HG03159 (cell line): ENCODE measurements at regions not wholly inside any gene's neighbourhood (a gene's known extent, or its start where the extent isn't known, plus 50 kb on each side); places are given as distances from the start of the nearest gene placed in this dataset.

Source experiments
- ATAC-seq: cut with Tn5 transposase; IDR thresholded peaks from one replicate; pipeline ENCODE4 v1.9.1; 2021; ENCODE audit warnings: mild to moderate bottlenecking, moderate library complexity; ENCODE audit not compliant: unreplicated experiment

DNA sequence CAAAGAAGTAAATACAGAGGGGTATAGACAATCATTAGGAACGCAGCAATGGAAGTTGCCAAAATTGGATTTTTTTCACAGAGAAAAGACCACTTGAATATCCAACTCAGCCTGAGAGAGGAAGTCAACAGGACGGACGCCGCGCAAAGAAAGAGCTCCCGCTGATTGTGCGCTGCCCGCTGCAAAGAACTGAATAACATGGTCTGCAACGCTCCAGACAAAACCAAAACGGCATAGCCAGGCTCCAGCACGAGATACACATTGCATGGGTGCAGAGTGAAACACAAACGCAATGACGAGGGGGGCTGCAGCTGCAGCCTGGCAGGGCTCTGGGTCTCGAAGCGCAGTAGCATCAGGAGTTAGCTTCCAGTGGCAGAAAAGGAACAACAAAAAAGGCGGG lies 113.9 kb upstream of the MGMT start:
- ATAC-seq: no peak

DNA sequence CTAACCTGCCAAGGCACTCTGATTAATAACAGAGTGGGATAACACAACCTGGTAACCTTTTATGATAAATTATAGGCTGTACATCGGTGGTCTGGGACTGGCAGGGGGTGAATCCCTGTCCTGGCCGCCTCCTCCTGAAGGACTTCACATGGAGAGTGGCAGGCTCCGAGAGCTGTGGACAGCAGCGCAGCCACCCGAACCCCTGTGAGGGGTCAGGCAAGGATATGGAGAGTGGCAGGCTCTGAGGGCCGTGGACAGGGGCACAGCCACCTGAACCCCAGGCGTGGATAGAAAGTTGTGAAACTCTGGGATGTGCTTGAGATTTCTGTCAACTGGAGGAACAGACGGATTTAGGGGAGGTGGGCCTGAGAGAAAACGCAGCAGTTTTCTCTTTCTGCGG lies 107.0 kb upstream of the MGMT start:
- ATAC-seq: no peak

DNA sequence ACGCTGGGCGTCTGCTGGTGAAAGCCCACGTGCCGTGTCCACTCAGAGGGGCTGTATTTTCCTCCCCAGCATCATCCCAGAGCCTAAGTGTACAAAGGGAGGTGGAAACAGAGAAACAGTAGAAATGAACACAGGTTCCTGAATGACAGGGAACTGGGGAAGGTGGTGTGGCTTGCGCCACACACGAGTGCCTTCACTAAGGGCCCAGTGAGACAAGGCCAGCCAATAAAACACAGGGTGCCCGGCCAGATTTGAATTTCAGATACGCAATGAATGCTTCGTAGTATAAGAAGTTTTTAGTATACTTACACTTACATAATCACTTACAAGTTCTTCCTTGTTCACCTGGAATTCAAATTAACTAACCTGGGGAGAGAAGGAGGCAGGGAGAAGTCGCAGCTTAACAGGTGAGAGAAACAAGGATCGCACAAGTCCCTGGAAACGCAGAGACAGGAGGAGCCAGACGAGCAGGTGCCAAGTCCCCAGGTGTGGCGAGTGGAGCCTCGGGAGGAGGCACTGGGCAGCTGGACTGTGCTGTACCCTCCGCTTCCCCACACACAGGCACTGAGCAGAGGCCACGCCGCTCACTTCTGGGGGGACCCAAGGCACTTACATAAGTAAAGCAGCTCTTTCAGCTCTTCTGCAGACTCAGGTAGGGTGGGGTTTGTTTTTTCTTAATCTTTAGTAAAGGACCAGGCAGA lies 105.2 kb upstream of the MGMT start:
- no peak for ATAC-seq

DNA sequence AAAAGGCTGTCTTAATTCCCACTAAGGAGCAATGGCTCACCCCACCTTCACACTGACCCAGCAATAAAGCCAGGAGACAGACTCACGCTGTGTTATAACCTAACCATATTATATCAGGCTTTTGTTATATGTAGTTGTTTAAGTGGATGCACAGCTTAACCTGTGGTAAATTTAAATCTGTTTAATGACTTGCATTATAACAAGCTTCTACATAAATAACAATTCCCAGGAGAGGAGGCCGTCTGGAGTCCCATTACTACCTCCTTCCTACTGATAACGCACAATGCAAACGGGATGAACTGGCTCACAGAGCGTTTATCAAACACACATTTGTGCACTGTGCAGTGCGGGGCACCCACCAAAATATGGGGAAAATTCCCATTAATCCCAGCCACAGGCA lies 102.1 kb upstream of the MGMT start:
- ATAC-seq: no peak

DNA sequence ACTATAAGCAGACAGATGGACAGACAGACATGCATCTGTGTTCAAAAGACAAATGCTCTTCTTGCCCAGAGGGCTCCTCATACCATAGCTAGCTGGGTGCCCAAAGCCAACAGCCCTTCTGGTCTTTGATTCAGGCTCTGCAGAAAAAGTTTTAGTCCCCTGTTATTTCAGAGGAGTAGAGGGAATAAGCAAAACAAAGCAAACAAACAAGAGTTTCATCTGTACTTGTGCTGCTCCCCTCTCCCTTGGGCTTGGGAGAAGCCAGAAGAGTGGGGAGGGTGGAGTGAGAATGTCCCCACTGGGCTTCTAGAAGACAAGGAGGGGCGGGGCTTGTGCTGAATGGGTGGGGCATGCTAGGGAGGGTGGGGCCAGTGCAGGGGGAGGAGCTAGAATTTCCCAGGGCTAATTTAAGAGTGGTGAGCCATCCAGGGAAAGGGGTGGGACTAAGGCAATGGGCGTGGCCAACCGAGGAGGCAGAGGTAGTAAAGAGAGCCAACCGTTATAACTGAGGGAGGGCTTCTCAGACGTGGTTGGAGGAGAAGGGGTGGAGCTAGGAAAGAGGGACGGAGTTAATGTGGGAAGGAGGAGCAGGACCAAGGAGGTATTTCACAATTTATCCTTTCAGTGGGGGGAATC lies 101.2 kb upstream of the MGMT start:
- ATAC-seq: no peak

DNA sequence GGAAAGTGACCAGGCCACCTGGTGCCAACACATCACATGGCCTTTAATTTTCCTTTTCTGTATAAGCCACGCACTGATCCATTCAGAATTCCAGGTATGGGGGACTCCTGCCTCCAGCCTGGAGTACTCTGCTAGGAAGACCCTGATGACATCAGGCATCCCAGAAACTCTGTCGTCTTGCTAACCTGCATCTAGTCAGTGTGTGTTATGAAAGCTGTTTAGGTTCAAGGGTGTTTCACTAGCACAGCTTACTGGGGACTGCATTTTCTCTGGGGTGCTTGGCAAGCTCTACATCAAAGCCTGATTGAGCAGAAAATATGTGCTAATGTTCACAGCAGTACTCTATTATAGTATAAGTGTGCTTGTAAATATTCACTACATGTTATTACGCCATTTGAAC lies 100.6 kb upstream of the MGMT start:
- no peak for ATAC-seq

DNA sequence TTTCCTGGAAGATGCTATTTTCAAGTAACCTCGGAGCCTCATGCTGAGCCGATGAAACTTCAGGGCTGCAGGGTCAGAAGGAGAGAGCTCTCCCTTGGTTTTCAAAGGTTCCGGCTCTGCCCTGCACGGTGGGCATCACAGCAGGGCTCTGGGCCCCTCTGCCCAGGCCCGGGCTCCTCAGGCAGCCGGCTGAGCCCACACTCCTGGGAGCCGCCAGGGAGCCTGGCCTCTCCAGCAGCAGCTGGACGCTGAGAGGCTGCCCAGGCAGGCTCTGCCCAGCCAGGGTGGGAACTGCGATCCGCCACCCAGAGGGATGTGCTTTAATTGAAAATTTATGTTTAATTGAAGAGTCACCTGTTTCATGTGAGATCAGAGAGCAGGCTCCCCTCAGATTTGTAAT lies 97.5 kb upstream of the MGMT start:
- ATAC-seq: no peak

DNA sequence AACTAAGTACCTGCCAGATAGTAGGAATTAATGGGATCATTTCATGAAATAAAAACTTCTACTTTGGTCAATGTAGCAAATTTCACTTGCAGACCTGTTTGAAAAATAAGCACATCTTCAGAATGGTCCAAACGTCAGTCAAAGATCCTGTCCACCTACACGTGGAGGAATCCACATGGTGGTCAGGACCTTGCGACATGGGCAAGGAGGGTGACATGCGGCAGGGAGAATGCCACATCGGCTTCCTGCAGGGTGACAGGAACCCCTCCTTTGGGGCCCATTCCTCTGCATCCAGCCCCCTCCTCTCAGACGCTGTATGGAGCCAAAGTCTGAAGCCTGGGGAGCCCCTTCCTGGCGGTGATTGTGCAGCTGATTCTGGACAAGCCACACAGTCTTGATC lies 95.5 kb upstream of the MGMT start:
- no peak for ATAC-seq

DNA sequence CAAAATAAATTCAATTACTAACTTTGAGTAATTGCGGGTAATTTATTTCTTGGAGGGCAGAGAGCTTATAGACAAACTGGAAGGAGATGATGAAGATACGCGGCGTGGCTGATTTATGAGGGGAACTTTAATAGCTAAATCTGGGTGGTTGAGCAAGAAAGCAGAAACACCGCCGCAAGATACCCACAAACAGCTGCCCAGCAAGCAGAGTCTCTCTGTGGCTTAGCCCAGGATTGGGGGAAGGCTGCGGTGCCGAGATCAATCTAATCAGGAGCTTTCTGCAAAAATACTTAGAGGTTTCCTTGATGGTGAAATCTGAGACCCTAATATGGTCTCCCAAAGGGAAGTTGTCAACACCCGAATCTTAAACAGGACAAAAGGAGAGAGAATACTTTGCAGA lies 94.9 kb upstream of the MGMT start:
- no peak for ATAC-seq

DNA sequence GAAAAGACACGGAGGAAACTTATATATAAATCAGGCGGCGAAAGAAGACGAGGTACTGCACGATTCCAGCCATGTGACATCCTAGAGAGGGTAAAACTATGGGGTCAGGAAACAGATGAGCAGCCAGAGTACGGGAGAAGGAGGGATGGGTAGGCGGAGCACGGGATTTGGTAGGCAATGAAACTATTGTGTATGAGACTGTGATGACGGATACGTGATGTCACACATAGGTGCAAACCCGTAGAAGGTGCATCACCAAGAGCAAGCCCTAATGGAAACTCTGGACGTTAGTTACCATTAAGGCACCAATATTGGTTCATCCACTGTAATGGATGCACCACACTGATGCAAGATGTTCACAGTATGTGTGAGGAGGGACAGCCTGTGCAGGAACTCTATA lies 93.8 kb upstream of the MGMT start:
- no peak for ATAC-seq

DNA sequence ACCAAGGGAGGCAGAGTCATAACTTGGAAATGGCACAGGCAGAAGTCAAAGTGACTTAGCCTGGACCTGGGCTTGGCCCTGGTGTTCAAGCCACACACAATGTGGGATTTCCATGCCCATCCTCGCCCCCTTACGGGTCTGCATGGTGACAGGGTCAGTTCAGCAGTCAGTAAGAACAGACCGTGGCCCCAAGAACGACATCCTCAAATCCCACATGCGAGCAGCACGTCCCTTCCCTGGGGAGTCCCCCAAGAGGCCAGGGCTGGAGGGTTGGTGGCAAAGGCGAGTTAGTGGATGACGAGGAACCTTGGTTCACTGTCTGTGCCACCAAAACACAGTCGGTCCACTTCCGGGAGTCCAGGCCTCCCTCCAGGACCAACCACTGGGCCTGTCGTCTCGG lies 93.3 kb upstream of the MGMT start:
- ATAC-seq: no peak

DNA sequence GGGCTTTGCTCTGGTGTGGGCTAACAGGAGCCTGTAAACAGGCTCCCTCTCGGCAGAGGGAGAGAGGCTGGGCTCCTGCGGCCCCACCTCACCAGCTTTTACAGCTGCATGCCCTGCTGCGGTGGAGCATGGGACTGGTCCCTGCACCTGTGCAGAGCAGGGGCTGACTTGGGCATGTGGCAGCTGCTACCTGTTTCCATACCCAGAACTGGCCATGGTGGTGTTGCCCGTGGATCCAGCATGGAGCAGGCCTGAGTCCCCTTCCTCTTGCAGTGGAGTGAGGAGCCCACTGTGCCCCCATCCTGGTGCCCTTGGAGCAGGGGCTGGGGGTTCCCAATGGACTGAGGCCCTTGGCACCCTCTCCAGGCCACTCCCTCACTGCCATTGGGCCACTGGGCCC lies 91.9 kb upstream of the MGMT start:
- no peak for ATAC-seq

DNA sequence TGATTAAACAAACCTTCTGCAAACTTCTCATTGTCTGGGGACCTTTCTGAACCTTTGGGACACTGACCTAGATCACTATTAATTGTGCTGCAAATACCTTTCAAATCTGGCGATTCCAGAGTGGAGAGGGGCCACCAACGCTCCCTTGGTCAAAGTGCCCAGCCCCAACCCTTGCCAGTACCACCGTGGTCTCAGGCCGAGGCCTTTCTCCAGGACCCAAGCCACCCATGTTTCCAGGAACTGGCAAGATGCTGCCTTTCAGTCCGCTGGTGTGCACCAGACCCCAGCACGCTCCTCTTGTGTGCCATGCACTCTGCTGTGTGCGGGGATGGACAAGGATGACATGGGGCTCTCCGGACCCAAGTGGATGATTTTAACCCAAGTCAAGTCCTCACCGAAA lies 91.1 kb upstream of the MGMT start:
- ATAC-seq: no peak

DNA sequence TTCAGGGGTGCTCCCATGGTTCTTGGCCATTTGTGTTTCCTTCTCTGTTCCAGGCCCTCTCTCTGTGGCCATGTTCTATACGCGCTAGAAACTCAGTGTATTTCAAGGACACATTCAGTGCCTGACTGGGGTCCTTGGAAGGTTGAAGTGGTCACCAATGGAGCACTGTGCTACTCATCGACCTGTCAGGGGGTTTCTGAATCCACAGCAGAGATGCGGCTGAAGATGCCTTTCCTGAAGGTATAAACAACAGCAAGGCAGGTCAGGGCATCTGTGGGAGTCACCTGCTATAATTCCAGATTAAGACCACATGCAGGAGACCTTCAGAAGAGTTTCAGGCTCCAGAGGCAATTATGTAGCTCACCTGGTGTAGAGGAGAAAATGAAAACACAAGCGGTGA lies 86.8 kb upstream of the MGMT start:
- no peak for ATAC-seq

DNA sequence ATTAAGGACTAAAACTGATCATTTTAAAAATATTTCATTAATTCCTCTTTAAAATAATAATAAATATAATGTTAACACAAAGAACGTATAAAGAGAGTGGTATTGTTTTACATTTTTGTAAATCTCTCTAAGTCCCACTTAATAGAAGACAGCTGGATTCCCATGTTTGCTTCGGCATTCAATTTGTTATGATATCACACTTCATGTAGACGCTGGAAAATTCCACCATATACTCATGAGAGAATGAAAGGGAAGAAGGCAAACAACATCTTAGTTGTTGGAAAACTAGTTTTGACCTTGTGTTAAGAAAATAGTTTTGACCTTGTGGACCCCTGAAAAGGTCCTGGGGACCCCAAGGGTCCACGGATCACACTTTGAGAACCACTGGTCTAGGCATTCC lies 85.3 kb upstream of the MGMT start:
- no peak for ATAC-seq

DNA sequence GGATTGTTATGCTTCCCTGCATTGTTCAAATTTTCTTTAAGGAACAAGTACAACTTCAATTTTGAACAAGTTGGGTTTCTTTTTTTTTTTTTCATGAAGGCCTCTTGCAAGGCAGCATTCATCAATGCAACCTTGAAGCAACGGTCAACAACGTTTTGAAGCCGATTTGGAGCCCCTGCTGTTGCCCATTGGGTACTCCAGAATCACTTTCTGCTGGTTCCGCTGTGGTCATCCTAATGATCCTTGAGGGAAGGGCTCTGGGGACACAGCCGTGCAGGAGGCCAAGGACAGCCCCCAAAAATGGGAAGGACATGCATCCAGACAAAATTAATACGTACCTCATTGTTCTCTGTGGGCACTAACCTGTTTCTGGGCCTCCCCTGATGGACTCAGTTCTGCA lies 84.6 kb upstream of the MGMT start:
- no peak for ATAC-seq

DNA sequence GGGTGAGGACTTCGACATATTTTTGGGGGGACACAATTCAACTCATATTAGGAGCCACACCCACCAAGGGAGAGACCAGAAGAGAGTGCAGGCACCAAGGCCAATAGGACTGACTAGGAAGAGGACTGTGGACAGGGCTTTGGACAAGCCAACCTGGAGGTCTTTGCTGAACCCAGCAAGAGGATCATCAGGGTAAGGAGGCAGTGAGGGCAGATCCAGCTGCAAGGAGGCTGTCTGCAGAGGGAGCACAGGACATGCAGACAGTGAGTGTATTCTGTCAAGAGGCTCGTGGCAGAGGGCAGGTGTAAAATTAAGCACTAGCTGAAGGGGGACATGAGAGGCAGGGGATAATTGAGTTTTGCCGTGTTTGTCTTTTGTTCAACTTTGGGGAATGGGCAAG lies 83.4 kb upstream of the MGMT start:
- ATAC-seq: no peak

DNA sequence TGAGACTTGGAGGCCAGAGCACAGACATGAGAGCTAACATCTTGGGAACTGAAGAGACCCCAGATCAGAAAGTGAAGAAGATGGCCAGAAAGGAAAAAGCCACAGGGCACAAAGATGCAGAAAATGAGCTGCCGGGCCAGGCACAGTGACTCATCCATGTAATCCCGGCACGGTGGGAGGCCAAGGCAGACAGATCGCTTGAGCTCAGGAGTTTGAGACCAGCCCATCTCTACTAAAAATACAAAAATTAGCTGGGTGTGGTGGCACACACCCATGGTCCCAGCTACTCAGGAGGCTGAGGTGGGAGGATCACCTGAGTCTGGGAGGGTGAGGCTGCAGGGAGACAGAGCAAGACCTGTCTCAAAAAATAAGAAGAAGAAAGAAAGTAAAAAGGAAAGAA lies 81.4 kb upstream of the MGMT start:
- no peak for ATAC-seq

DNA sequence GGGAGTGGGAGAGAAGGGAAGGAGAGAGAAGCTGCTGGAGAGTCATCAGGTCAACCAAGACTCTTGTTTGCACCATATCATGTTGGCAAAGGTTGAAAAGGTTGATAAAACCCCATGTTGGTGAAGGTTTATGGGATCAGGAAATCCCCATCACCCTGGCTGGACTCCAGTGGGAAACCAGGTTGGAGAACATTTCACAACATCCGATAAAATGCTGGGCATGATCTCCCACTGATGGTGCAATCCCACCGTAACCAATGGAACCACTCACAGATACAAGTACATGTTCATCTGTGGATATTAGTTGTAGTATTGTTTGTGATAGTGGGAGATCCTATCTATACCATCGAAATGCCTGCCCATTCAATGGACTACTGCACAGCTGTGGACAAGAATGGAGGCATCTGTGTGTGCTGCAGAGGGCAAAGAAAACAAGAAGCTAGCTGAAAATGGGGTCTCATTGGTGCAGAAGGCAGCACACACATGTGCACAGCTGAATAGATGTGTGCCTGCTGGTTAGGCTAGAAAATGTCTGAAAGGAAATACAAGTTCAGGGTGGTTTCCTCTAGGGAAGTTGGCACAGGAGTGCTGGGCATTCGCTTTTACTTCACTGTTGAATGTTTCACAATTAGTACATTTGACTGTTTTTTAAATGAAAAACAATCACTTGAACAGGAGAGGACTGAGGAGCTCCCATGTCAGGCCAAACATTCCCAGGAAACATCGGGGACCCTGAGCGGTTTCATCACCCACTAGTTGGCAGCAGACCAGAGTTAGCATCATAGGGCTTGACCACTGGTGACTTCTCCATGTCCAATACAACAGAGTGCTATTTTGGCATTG lies 80.4 kb upstream of the MGMT start:
- ATAC-seq: no peak

DNA sequence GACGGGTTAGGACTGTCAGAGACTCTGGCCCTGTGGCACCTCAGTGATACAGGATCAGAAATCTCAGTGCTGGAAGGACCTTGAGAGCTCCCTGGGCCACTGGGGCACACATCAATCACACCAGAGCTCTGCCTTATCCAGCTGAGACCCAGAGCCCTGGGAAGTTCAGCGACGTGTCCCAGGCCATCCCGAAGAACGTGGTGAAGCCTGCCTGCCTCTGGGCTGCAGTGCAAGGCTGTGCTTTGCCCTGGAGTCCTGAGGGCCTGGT lies 79.8 kb upstream of the MGMT start:
- ATAC-seq: no peak

DNA sequence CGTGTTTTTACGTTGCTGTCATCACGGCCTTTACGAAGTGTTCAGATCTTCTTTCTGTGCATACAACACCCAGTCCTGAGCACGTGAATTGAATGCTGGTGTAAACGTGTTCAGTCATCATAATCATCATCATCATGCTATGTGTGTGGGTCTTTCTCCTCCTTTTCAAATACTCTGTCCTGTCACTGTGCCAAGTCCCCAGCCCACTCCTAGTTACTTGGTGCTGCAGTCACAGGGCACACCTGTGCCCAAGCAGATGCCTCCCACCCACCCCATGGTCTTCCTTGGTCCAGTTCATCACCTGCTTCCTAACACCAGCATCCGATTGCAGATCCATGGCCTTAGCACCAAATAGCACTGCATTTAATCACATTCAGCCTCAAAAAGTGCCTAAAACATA lies 78.6 kb upstream of the MGMT start:
- no peak for ATAC-seq

DNA sequence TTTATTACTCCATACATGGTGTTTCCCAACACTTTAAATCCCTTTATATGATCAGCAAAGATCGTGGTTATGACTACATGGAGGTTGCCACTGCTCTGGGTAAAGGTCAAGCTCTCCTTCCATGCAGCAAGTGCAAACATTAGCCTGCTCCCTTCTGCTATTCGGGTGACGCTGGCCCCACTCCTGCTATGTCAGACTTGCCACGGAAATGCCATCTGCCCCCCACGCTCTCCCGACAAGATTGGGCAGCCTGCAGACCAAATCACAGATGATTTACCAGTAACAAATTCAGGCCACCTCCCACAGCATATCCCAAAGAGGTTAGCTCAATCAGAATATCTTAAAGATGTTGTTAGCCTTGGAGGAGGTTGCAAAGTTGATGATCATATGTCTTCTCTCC lies 77.8 kb upstream of the MGMT start:
- no peak for ATAC-seq

DNA sequence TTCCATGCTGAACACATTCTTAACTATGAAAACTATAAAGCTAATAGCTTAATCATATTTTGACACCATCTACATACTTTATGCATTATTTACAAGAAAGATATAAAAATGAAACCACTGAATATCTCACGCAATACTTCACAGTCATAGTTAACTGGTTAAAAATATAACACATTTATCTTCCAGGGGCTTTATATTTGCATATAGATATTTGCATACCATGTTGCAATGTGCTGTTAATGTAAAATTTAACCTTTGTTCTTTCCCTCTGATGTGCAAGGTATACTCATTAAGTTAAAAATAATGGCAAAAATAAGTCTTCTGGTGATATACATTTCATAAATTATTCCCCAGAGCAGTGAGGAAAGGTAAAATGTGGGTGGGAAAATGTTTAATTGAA lies 76.9 kb upstream of the MGMT start:
- ATAC-seq: peak; percentile 56
